Gastroesophageal sphincter (tissue), 3 donors: ENCODE measurements at regions not wholly inside any gene's neighbourhood (a gene's known extent, or its start where the extent isn't known, plus 50 kb on each side); places are given as distances from the start of the nearest gene placed in this dataset.

Experiments
- EP300 ChIP-seq: sonication (generic); formaldehyde crosslinking; IDR thresholded peaks from one replicate; pipeline ENCODE4 v1.6.1; 2017; ENCODE audit warnings: antibody characterized with exemption, mild to moderate bottlenecking
- POLR2A ChIP-seq, 2 donors: fragments of 450-650 bp; IDR thresholded peaks; one replicate each; pipeline ENCODE4 v1.6.1; 2017; ENCODE audit warnings: antibody characterized with exemption in 2 of 2, mild to moderate bottlenecking in 2 of 2, moderate library complexity in 1 of 2
- POLR2AphosphoS5 ChIP-seq: sonication (generic); formaldehyde crosslinking; IDR thresholded peaks from one replicate; pipeline ENCODE4 v1.6.1; 2017; ENCODE audit warnings: antibody characterized with exemption
- TF ChIP-seq, protein P1 (sequence below), 4 experiments: fragments of 200-600 bp in 2 of 4; fragments of 450-650 bp in 2 of 4; sonication (generic) in 1 of 4; IDR thresholded peaks; one replicate each; pipeline ENCODE4 v1.5.1; 2017 to 2019; ENCODE audit warnings: antibody characterized with exemption in 4 of 4, mild to moderate bottlenecking in 2 of 4, moderate library complexity in 2 of 4

DNA sequence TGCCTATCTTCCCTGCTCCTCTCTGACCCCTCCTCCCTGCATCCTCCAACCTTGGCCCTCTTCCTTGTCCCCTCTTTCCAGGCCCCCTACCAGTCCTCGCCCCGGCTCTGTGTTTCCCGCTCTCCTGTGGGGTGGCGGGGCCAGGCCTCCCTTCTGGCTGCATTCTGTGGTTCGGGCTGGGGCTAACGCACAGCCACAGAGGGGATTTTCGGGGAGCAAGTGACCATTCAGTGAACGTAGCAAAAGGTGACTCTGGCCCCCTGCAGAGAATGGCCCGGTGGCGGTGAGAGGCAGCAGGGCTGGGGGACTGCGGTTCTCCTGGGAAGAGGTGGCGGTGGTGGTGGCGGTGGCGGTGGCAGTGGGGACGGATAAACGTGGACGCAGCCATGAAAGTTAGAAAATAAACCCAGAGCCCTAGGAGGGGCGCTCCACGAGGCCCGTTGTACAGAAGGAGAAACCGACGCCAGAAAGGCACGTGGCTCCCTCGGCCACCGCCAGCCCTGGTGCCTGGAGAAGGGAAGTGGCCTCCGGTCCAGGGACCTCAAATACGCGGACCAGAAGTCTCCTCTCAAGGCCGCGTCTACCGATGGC is 269.6 kb downstream of the ADGRD1 start:
- TF ChIP-seq, protein P1, sequence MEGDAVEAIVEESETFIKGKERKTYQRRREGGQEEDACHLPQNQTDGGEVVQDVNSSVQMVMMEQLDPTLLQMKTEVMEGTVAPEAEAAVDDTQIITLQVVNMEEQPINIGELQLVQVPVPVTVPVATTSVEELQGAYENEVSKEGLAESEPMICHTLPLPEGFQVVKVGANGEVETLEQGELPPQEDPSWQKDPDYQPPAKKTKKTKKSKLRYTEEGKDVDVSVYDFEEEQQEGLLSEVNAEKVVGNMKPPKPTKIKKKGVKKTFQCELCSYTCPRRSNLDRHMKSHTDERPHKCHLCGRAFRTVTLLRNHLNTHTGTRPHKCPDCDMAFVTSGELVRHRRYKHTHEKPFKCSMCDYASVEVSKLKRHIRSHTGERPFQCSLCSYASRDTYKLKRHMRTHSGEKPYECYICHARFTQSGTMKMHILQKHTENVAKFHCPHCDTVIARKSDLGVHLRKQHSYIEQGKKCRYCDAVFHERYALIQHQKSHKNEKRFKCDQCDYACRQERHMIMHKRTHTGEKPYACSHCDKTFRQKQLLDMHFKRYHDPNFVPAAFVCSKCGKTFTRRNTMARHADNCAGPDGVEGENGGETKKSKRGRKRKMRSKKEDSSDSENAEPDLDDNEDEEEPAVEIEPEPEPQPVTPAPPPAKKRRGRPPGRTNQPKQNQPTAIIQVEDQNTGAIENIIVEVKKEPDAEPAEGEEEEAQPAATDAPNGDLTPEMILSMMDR (IDR thresholded peaks at IDR 0.05), result no peak
- TF ChIP-seq EP300 (no peak), POLR2A (IDR thresholded peaks at IDR 0.05) (no peak), POLR2AphosphoS5 (no peak)
